Panc1 (cell line): ENCODE measurements at regions not wholly inside any gene's neighbourhood (a gene's known extent, or its start where the extent isn't known, plus 50 kb on each side); places are given as distances from the start of the nearest gene placed in this dataset.

Experiments
- POLR2AphosphoS5 ChIP-seq: IDR thresholded peaks from 2 replicates; pipeline ENCODE4 v1.6.1; 2012; ENCODE audit warnings: mild to moderate bottlenecking, low read depth, low read length, moderate library complexity
- REST ChIP-seq, 2 experiments: IDR thresholded peaks; 2 replicates each; pipeline ENCODE4 v1.6.1; 2011 to 2012; ENCODE audit warnings: low read depth in 2 of 2, control low read depth in 1 of 2, low read length in 1 of 2, mild to moderate bottlenecking in 1 of 2, moderate library complexity in 1 of 2; ENCODE audit not compliant: insufficient read depth in 1 of 2
- SIN3A ChIP-seq: IDR thresholded peaks from 2 replicates; pipeline ENCODE4 v1.6.1; 2012; ENCODE audit warnings: low read depth, mild to moderate bottlenecking, low read length, moderate library complexity, borderline replicate concordance; ENCODE audit not compliant: insufficient read depth
- TF ChIP-seq, protein P1 (sequence below): fragments of 450-650 bp; IDR thresholded peaks from 2 replicates; pipeline ENCODE4 v1.5.1; 2017; ENCODE audit warnings: mild to moderate bottlenecking

DNA sequence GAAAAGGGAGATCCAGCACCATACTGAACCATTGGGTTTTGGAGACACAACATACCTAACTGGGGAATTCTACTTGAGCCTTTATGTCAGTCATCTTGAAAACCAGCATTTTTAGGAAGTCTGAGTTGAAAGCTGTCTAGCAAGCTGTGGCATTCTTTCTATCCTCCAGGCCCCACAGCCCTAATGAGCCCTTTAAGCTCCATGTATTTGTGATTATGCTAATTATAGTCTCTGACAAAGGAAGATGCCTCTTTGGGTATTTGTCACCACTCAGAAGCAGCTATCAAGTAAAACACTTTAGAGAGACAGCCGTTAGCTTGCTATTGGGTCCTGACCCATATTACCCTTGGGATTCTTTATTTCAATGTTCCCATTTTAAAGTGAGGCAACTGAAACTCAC lies 159.5 kb upstream of the MANEA start:
- TF ChIP-seq, protein P1, sequence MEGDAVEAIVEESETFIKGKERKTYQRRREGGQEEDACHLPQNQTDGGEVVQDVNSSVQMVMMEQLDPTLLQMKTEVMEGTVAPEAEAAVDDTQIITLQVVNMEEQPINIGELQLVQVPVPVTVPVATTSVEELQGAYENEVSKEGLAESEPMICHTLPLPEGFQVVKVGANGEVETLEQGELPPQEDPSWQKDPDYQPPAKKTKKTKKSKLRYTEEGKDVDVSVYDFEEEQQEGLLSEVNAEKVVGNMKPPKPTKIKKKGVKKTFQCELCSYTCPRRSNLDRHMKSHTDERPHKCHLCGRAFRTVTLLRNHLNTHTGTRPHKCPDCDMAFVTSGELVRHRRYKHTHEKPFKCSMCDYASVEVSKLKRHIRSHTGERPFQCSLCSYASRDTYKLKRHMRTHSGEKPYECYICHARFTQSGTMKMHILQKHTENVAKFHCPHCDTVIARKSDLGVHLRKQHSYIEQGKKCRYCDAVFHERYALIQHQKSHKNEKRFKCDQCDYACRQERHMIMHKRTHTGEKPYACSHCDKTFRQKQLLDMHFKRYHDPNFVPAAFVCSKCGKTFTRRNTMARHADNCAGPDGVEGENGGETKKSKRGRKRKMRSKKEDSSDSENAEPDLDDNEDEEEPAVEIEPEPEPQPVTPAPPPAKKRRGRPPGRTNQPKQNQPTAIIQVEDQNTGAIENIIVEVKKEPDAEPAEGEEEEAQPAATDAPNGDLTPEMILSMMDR = no peak
- TF ChIP-seq POLR2AphosphoS5 (no peak), SIN3A (no peak), REST (IDR thresholded peaks at IDR 0.05; ENCODE audit: insufficient read depth in 1 of 2, low read depth in 2 of 2, low read length in 1 of 2) (no peak)
